ENCODE measurements at regions not wholly inside any gene's neighbourhood (a gene's known extent, or its start where the extent isn't known, plus 50 kb on each side); places are given as distances from the start of the nearest gene placed in this dataset.

DNA sequence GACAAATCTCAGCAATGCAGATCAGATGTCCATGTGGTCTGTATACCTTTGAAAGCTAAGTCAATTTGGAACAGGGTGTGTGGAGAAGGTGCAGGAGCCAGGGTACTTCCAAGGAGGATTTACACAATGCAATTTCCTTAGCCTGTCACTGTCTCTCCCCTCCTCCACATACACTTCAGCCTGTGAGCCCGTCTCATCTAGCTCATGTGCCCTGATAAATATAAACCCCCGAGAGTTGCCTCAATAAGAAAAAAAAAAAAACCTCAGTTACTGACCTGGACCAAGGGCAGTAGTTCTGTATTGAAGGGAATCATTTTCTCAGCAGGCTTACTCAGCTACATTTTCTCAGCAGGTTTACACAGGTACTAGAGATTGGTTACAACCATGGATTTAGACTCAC lies 132.1 kb upstream of the PELI2 start:
- Mint-ChIP-seq H3K27ac (ENCODE audit: unreplicated experiment) (no peak overlapping the region), H3K4me3 (ENCODE audit: unreplicated experiment) (no peak overlapping the region), H3K27me3 (ENCODE audit: unreplicated experiment) (no peaks in the 10 kb centered on the region), H3K4me1 (ENCODE audit: unreplicated experiment) (peaks cover 3% of the 10 kb centered on the region), H3K9me3 (ENCODE audit: unreplicated experiment) (no peaks in the 10 kb centered on the region), H3K36me3 (ENCODE audit: low read depth, unreplicated experiment) (peaks cover 4% of the 10 kb centered on the region)
- TF ChIP-seq, protein P1, sequence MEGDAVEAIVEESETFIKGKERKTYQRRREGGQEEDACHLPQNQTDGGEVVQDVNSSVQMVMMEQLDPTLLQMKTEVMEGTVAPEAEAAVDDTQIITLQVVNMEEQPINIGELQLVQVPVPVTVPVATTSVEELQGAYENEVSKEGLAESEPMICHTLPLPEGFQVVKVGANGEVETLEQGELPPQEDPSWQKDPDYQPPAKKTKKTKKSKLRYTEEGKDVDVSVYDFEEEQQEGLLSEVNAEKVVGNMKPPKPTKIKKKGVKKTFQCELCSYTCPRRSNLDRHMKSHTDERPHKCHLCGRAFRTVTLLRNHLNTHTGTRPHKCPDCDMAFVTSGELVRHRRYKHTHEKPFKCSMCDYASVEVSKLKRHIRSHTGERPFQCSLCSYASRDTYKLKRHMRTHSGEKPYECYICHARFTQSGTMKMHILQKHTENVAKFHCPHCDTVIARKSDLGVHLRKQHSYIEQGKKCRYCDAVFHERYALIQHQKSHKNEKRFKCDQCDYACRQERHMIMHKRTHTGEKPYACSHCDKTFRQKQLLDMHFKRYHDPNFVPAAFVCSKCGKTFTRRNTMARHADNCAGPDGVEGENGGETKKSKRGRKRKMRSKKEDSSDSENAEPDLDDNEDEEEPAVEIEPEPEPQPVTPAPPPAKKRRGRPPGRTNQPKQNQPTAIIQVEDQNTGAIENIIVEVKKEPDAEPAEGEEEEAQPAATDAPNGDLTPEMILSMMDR (IDR thresholded peaks at IDR 0.05; ENCODE audit: unreplicated experiment) = no peak
- DNase-seq (ENCODE audit: low spot score) = no peak

DNA sequence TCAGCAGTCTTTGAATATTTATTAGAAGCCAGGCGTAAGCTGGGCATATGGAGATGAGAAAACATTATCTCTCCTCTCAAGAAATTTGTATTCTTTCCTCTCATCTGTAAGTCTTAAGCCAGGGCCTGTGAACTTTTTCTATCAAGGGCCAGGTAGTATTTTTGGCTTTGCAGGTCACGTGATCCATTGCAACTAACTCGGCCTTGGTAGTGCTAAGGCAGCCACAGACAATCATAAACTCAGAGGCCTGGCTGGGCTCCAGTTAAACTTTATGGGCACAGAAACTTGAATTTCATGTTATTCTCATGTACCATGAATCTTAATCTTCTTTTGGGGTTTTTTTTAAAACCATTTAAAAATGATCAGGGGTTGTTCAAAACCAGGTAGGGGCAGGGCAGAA lies 117.4 kb upstream of the PELI2 start:
- H3K9me3 Mint-ChIP-seq (ENCODE audit: unreplicated experiment) = no peaks in the 10 kb centered on the region
- no peaks in the 10 kb centered on the region for H3K27me3 Mint-ChIP-seq (ENCODE audit: unreplicated experiment)
- TF ChIP-seq, protein P1 (IDR thresholded peaks at IDR 0.05; ENCODE audit: unreplicated experiment) = no peak
- H3K4me3 Mint-ChIP-seq (ENCODE audit: unreplicated experiment) = no peak overlapping the region
- H3K27ac Mint-ChIP-seq (ENCODE audit: unreplicated experiment) = no peak overlapping the region
- peaks cover 10% of the 10 kb centered on the region for H3K4me1 Mint-ChIP-seq (ENCODE audit: unreplicated experiment)
- DNase-seq (ENCODE audit: low spot score) = no peak
- H3K36me3 Mint-ChIP-seq (ENCODE audit: low read depth, unreplicated experiment) = peaks cover 5% of the 10 kb centered on the region

DNA sequence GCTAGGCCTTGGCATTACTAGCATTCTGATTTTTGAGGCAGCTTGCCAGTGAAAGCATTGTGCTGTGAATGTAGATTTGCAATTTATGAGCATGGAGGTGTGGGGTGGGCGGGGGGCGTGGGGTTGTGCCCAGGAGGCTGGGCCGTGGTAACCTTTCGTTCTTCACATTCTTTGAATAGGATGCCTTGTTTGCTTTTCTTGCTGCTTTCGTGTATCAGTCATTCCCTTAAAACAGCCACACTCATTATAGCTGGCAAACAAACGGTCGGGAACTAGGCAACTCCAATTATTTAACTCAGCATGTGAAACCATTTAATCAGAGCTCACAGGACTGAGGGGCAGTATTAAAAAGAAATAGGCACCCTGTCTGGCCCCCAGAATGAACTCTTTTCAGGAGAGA lies 115.9 kb upstream of the PELI2 start:
- no peak overlapping the region for H3K4me3 Mint-ChIP-seq (ENCODE audit: unreplicated experiment)
- no peak overlapping the region for H3K27ac Mint-ChIP-seq (ENCODE audit: unreplicated experiment)
- peaks cover 5% of the 10 kb centered on the region for H3K36me3 Mint-ChIP-seq (ENCODE audit: low read depth, unreplicated experiment)
- TF ChIP-seq, protein P1 (IDR thresholded peaks at IDR 0.05; ENCODE audit: unreplicated experiment) = no peak
- H3K9me3 Mint-ChIP-seq (ENCODE audit: unreplicated experiment) = no peaks in the 10 kb centered on the region
- no peak for DNase-seq (ENCODE audit: low spot score)
- H3K4me1 Mint-ChIP-seq (ENCODE audit: unreplicated experiment) = peaks cover 15% of the 10 kb centered on the region
- H3K27me3 Mint-ChIP-seq (ENCODE audit: unreplicated experiment) = no peaks in the 10 kb centered on the region

DNA sequence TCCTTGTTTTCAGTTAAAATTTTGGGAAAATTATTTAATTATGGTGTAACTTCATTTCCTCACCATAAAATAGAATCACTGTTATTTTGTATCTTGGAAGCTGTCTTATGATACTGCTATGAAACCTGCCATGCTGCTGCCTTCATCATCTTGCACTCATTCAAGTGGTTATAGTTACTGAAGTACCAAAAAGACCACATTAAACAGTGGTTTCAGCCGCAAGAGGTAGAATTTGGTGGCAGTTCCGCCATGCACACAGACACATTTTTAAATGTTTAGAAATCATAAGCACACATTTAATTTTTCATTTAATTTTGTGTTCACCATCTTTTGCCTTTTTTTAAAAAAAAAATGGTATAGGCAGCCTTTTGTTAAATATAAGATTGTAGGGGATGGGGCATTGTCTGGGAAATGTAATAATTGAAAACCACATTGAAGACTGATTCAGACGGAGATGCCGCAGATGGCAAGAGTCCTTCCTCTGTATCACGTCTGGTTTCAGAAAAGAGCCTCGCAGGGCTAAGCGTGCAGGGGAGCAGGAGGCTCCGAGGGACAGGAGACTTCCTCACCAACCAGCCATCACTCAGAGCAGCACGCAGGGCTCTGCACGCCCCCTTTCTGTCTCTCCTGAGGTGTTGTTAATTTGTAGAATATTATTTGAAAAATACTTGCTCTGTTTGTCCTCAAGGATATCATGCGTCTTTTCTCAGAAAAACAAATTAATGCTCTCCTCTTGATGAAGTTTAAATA lies 115.2 kb upstream of the PELI2 start:
- H3K4me1 Mint-ChIP-seq (ENCODE audit: unreplicated experiment) = peaks cover 15% of the 10 kb centered on the region
- H3K9me3 Mint-ChIP-seq (ENCODE audit: unreplicated experiment) = no peaks in the 10 kb centered on the region
- no peak for DNase-seq (ENCODE audit: low spot score)
- no peak overlapping the region for H3K4me3 Mint-ChIP-seq (ENCODE audit: unreplicated experiment)
- TF ChIP-seq, protein P1 (IDR thresholded peaks at IDR 0.05; ENCODE audit: unreplicated experiment) = no peak
- H3K27ac Mint-ChIP-seq (ENCODE audit: unreplicated experiment) = no peak overlapping the region
- no peaks in the 10 kb centered on the region for H3K27me3 Mint-ChIP-seq (ENCODE audit: unreplicated experiment)
- peaks cover 5% of the 10 kb centered on the region for H3K36me3 Mint-ChIP-seq (ENCODE audit: low read depth, unreplicated experiment)

DNA sequence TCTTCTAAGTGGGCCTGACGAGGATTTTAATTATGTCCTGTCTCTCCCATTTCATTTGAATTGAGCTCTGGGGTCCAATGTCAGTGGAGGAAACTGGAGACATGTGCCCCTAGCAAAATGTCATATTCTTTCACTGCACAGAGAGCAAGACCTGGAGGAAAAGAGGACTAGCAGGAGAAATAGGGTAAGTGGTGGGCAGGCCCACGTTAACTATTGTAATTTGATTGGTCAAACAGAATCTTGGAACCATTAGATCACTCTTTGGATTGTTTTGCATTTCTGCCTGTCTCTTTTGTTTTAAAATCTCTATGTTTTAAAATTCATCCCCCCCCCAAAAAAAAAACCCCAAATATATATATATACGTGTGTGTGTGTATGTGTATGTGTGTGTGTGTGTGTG lies 113.9 kb upstream of the PELI2 start:
- peaks cover 5% of the 10 kb centered on the region for H3K36me3 Mint-ChIP-seq (ENCODE audit: low read depth, unreplicated experiment)
- peaks cover 15% of the 10 kb centered on the region for H3K4me1 Mint-ChIP-seq (ENCODE audit: unreplicated experiment)
- no peak for DNase-seq (ENCODE audit: low spot score)
- TF ChIP-seq, protein P1 (IDR thresholded peaks at IDR 0.05; ENCODE audit: unreplicated experiment) = no peak
- no peak overlapping the region for H3K4me3 Mint-ChIP-seq (ENCODE audit: unreplicated experiment)
- peaks cover 1% of the 10 kb centered on the region for H3K9me3 Mint-ChIP-seq (ENCODE audit: unreplicated experiment)
- no peaks in the 10 kb centered on the region for H3K27me3 Mint-ChIP-seq (ENCODE audit: unreplicated experiment)
- H3K27ac Mint-ChIP-seq (ENCODE audit: unreplicated experiment) = no peak overlapping the region
